ENCODE measurements at regions not wholly inside any gene's neighbourhood (a gene's known extent, or its start where the extent isn't known, plus 50 kb on each side); places are given as distances from the start of the nearest gene placed in this dataset.

DNA sequence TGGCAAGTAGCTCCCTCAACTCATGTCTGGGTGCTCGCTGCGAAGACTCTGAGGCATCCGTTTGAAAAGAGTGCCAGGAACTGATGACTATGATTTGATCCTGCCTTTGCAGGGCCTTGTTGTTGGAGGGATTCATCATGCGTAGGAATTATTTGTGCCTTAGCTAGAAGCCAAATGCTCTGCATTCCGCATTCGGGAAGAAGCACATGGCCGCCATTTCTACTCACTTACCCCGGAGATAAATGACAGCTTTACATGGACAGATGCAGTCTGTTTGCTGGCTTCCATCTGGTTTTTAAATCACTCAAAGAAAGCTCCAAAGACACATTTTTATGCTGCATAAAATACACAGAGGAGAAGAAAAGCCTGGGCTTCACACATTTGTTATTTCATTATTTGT lies 363.3 kb upstream of the CDH4 start:
- DNase-seq (ENCODE audit: low read depth, low spot score) = no peak

DNA sequence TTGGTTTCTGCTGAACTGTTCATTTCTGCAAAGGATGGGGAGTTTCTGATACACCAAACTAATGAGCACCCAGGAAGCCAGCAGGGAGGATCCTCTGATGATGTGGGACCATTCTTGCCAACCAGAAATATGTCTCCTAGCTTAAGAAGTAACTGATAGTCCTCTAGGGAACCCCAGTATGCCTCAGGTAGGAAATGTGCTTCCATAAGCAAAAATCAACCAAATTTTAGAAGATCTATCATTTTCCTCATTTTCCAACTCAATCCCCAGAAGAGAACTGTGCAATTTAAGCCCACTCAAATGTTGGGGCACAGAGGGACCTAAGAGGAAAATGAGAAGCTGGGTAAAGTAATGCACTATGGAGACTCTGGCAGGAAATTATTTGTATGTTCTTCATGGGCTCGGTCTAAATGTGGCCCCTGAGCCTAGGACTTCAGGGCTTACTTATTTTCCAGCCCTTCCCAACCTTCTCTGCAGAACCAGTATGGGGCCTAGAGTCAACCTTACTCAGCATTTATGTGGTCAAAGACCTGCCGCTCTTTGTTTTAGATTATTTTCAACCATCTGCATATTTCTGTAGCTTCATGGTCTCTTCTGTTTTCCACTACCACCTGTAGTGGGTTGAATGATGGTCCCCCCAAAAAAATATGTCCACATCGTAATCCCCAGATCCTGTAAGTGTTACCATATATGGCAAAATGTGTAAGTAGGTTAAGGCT lies 359.8 kb upstream of the CDH4 start:
- DNase-seq (ENCODE audit: low read depth, low spot score) = no peak

DNA sequence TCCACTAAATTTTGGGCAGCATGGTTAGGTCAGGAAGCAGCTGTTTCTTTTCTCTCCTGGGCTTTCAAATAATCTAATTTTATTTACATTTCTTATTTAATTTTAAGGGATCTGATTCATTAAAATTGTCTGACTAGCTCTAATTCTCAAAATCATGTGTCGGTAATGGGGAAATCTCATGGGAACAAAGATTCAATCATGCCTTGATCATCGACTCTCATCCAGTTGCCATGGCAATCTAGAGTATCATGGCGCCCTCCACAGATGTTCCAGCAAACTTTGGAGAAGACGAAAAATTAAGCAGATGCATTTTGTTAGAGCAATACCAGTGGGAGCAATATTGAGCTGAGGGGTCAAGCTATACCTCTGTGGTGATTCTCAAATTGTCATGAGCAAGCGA lies 358.0 kb upstream of the CDH4 start:
- no peak for DNase-seq (ENCODE audit: low read depth, low spot score)

- DNase-seq (ENCODE audit: low read depth, low spot score) = no peak
These were observed 356.5 kb upstream of the CDH4 start for GRCh38 chr20:60895363-60896079.

GRCh38 chr20:60897976-60898375 lies 354.1 kb upstream of the CDH4 start:
- no peak for DNase-seq (ENCODE audit: low read depth, low spot score)

- DNase-seq (ENCODE audit: low read depth, low spot score) = no peak
These were observed 352.7 kb upstream of the CDH4 start for GRCh38 chr20:60899320-60899719.

DNA sequence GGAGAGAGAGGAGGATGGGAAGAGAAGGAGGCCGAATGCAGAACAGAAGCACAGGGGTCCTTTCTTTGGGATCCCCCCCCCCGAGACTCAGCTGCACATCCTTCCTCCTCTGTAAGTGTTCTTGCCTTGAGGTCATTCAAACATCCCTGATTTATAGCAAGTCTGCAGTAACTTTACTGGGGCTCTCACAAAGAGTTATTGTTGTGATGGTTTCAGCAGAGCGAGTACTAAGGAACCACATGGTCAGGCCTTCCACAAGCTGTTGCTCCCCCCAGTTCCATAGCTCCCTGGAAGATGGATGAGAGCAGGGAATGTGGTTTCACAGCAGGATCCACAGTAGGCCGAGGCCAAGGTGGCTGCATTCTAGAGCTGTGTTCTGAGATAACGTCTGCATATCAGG lies 351.4 kb upstream of the CDH4 start:
- DNase-seq (ENCODE audit: low read depth, low spot score) = no peak

DNA sequence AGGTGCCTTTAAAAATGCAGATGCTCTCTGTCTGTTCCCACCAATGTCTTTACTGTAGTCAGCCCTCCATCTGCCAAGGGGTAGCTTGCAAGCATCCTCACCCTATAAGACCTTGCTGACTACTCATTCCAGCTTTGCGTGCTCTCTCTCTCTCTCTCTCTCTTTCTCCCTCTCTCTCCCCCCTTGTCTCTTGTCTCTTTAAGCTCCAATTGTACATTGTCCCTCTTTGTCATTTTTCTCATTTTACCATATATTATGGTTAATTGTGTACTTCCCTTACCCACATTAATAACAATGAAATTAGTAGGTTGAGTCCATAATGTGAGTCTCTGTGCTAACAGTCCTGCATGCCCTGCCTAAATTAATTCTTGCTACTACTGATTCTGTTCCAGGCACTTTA lies 350.2 kb upstream of the CDH4 start:
- no peak for DNase-seq (ENCODE audit: low read depth, low spot score)

- no peak for DNase-seq (ENCODE audit: low read depth, low spot score)
These were observed 348.6 kb upstream of the CDH4 start for GRCh38 chr20:60903325-60903971.

DNA sequence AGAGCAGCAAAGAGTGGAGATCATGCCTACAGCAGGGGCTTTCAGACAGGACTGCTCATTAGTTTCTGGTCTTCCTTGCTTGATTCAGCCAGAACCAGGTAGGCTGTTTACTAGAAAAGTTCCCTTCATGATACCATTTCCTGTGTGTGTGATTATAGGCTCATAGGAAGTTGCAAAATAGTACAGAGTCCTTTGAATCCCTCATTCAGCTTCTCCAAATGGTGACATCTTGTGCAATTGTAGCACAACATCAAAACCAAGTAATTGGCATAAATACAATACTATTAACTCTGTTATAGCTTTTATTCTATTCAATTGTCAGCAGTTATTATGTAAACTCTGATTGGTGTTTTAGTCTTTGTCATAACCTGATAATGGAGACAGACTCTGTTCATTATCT lies 347.3 kb upstream of the CDH4 start:
- DNase-seq (ENCODE audit: low read depth, low spot score) = no peak

GRCh38 chr20:60905919-60906318 lies 346.1 kb upstream of the CDH4 start:
- DNase-seq (ENCODE audit: low read depth, low spot score) = no peak

DNA sequence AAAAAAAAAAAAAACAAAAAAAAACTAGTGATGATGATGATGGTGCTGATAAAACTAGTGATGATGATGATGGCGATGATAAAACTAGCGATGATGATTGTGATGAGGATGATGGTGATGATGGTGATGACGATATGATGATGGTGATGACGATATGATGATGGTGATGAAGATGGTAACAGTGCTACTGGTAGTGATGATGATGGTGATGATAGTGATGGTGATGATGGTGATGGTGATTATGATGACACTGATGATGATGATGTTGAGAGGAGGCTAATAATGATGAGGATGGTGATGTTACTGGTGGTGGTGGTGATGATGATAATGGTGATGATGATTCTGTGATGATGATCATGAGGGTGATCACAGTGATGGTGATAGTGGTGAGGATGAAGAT lies 345.5 kb upstream of the CDH4 start:
- no peak for DNase-seq (ENCODE audit: low read depth, low spot score)

DNA sequence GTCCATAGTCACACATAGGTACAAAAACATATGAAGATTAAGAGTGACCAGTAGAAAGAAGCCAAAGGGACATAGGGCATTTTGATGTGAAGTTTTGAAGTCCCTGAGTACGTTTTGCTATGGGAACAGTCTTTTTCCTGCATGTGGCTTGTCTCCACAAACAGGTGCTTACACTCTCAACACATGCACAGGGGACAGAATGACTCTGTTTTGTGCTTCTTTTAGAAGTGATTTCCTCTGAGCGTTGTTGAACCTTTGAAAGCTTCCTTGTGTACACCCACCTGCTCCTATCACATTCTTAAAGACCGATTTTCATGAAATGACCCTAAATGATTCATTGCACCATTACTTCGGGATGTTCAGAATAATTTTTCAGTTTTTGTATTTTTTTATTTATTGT lies 338.8 kb upstream of the CDH4 start:
- no peak for DNase-seq (ENCODE audit: low read depth, low spot score)

- no peak for DNase-seq (ENCODE audit: low read depth, low spot score)
These were observed 330.9 kb upstream of the CDH4 start for GRCh38 chr20:60921022-60921622.

- no peak for DNase-seq (ENCODE audit: low read depth, low spot score)
These were observed 325.2 kb upstream of the CDH4 start for GRCh38 chr20:60926831-60927230.

GRCh38 chr20:60928341-60928740 lies 323.7 kb upstream of the CDH4 start:
- no peak for DNase-seq (ENCODE audit: low read depth, low spot score)

DNA sequence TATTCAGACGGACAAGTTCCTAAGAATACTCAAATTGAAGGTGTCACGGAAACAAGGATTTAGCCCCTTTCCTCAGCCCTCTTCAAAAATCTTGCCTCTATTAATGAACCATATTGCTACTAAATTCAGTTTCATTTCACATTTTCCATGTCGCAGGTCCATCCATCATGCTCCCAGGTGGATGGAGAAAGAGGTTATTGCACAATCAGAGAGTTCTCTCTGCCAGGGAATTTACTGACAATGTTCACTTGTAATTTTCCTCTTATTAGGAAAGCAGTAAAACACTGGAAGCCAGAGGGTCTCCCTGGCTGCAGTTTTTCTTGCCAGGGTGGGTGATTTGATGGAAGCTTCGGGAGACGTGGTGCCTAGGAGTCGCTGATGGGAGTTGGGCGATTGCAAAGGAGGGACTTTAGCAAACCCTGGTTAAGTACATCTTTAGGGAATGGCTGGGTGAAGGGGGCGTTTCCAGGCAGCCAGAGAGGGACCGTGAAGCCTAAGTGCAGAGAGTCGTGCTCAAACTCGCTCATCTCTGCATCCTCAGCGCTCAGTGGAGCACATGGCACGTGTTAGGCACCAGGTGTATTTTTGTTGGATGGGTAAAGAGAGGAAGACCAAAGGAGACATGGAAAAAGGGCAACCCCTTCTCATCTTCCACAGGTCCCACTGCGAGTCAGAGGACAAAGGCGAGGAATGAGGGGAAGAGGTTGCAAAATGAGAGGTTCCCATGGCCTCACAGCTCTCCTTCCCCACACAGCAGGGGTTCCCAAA lies 321.9 kb upstream of the CDH4 start:
- DNase-seq (ENCODE audit: low read depth, low spot score) = no peak

- DNase-seq (ENCODE audit: low read depth, low spot score) = no peak
These were observed 320.4 kb upstream of the CDH4 start for GRCh38 chr20:60931696-60932095.

GRCh38 chr20:60934724-60935123 lies 317.3 kb upstream of the CDH4 start:
- DNase-seq (ENCODE audit: low read depth, low spot score) = no peak

- no peak for DNase-seq (ENCODE audit: low read depth, low spot score)
These were observed 316.1 kb upstream of the CDH4 start for GRCh38 chr20:60935971-60936370.

- no peak for DNase-seq (ENCODE audit: low read depth, low spot score)
These were observed 314.5 kb upstream of the CDH4 start for GRCh38 chr20:60937585-60937984.

- DNase-seq (ENCODE audit: low read depth, low spot score) = no peak
These were observed 310.7 kb upstream of the CDH4 start for GRCh38 chr20:60941379-60941778.
